Fibroblast of villous mesenchyme (primary cell): ENCODE measurements at regions not wholly inside any gene's neighbourhood (a gene's known extent, or its start where the extent isn't known, plus 50 kb on each side); places are given as distances from the start of the nearest gene placed in this dataset.

Experiments
- DNase-seq: peaks from one replicate; pipeline ENCODE4 v3.0.0-alpha.2; 2010; ENCODE audit warnings: low read depth
- H3K4me3 ChIP-seq: 2 replicates; pipeline ENCODE4 v1.5.1; 2011; ENCODE audit warnings: low read depth, mild to moderate bottlenecking, low read length
- CTCF ChIP-seq: IDR thresholded peaks from 2 replicates; pipeline ENCODE4 v1.5.1; 2012; ENCODE audit warnings: low read depth, mild to moderate bottlenecking, low read length; ENCODE audit not compliant: insufficient read depth

DNA sequence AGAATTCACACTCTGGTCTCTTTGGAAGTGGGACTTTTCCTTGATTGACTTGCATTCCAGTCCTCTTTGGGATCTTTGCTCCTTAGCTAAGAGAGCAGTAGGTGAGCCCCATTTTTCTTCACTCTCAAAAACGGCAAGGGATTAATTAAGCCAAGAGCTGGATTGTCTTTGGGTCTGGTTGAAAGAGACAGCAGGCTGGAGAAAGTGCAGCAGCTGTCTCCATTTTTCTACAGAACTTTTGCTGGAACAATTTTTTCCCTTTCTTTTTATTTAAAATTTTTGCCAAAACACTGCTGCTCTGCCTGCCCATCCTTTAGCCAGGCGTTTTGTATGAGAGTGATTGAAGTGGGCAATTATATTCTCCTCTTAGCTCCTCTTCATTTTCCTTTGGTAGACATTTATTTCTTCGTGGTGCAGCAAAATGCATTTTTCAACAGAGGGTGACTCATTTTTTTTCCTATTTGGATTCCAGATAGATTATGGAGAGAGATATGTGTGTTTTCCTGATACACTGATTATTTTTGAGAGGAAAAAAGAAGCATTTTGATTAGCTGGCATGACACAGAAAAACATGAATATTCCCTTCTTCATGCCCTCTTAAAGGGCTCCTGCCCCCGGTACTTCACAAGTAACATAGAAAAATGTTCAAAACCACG, 371.2 kb upstream of the NBEA start:
- no peak for TF ChIP-seq CTCF
- no peak for DNase-seq
- H3K4me3 ChIP-seq: no peak overlapping the region

DNA sequence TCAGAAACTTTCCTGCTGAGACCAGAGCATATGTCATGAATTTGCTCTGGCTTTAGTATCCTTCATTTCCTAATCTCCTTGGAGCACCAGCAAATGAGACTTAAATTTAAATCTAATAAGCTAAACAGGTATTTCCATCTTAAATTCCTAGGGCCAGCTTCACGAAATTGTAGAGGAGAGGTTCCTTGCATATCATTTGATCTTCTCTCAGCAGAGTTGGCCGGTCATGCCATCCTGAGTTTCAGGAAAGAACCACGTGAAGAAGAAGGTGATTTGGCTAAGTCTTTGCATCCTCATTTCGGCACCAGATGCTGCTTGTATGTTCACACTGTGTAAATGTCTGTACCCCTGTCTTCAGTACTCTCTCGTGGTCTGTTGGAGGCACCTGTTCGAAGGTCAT, 370.4 kb upstream of the NBEA start:
- no peak for DNase-seq
- H3K4me3 ChIP-seq: no peak overlapping the region
- no peak for TF ChIP-seq CTCF

DNA sequence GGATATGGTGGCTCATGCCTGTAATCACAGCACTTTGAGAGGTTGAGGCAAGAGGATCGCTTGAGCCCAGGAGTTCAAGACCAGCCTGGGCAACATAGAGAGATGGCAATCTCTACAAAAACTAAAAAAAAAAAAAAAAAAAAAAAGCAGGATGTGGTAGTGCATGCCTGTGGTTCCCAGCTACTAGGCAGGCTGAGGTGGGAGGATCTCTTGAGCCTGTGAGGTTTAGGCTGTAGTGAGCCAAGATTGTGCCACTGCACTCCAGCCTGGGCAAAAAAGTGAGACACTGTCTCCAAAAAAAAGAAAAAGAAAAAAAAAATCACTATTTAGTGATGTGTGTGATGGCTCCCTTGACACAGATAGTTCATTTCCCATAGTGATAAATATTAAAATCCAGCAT, 365.0 kb upstream of the NBEA start:
- DNase-seq: peak; percentile 14
- TF ChIP-seq CTCF: no peak
- no peak overlapping the region for H3K4me3 ChIP-seq

- H3K4me3 ChIP-seq: no peak overlapping the region
- TF ChIP-seq CTCF: no peak
- DNase-seq: peak; percentile 3
Measured at GRCh38 chr13:34578471-34578870, 363.6 kb upstream of the NBEA start.

GRCh38 chr13:34578917-34579316, 363.2 kb upstream of the NBEA start:
- H3K4me3 ChIP-seq: no peak overlapping the region
- TF ChIP-seq CTCF: no peak
- DNase-seq: no peak

- no peak for DNase-seq
- TF ChIP-seq CTCF: no peak
- H3K4me3 ChIP-seq: no peak overlapping the region
Measured at GRCh38 chr13:34583181-34583580, 358.9 kb upstream of the NBEA start.

DNA sequence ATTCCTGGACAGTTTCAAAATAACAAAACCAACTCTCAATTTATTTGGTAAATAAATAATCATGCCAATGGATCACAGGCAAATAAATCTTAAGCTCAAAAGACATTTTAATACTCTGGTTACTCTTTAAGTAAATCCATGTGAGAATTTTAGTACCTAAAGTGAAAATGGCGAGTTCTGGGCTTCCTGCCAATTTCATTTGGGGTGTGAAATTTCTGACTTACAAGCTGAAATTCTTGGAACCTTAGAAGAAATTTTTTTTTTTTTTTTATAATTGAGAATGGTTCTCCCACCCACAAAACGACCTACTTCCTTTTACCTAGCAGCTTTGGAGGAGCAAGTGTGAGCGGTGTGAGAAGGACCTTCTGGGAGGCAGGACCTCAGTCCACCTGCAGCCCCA, 354.5 kb upstream of the NBEA start:
- no peak overlapping the region for H3K4me3 ChIP-seq
- no peak for TF ChIP-seq CTCF
- no peak for DNase-seq
